Endometrium (tissue), 2 donors: ENCODE measurements at regions not wholly inside any gene's neighbourhood (a gene's known extent, or its start where the extent isn't known, plus 50 kb on each side); places are given as distances from the start of the nearest gene placed in this dataset.
A peak's percentile ranks its signal among the peaks of the same experiment; 100 is the strongest.
"Not testable (repeated sequence)": the region's sequence is repeated elsewhere in the genome, so short reads cannot be mapped to it uniquely, and the experiment has no call there.

Experiments used
- FAIRE-seq: peaks from 2 replicates; lab custom pipeline; 2012; peaks lifted over from hg19 to GRCh38; lab: Jason Lieb, UNC
- donor health status: control.
- donor health status: control.

GRCh38 chr10:6694447-6695140 is 114.5 kb upstream of the PRKCQ start:
- FAIRE-seq = no peak

- FAIRE-seq = no peak
Observed at GRCh38 chr10:6692856-6693255, 112.8 kb upstream of the PRKCQ start.

GRCh38 chr10:6692103-6692502 is 112.0 kb upstream of the PRKCQ start:
- no peak for FAIRE-seq

GRCh38 chr10:6689036-6689435 is 109.0 kb upstream of the PRKCQ start:
- no peak for FAIRE-seq

GRCh38 chr10:6680735-6681134 is 100.7 kb upstream of the PRKCQ start:
- no peak for FAIRE-seq

GRCh38 chr10:6678956-6679355 is 98.9 kb upstream of the PRKCQ start:
- no peak for FAIRE-seq

GRCh38 chr10:6678211-6678803 is 98.2 kb upstream of the PRKCQ start:
- FAIRE-seq = peak; percentile 33

- not testable (repeated sequence) for FAIRE-seq
Observed at GRCh38 chr10:6677129-6677528, 97.1 kb upstream of the PRKCQ start.

GRCh38 chr10:6674291-6674690 is 94.2 kb upstream of the PRKCQ start:
- FAIRE-seq = no peak

- no peak for FAIRE-seq
Observed at GRCh38 chr10:6671976-6672375, 91.9 kb upstream of the PRKCQ start.

- FAIRE-seq = peak; percentile 84
Observed at GRCh38 chr10:6669269-6669859, 89.3 kb upstream of the PRKCQ start.

GRCh38 chr10:6667679-6668270 is 87.7 kb upstream of the PRKCQ start:
- peak; percentile 96 for FAIRE-seq

GRCh38 chr10:6667150-6667549 is 87.1 kb upstream of the PRKCQ start:
- no peak for FAIRE-seq

- FAIRE-seq = no peak
Observed at GRCh38 chr10:6665847-6666246, 85.8 kb upstream of the PRKCQ start.

GRCh38 chr10:6660460-6660859 is 80.4 kb upstream of the PRKCQ start:
- no peak for FAIRE-seq

- no peak for FAIRE-seq
Observed at GRCh38 chr10:6659451-6659850, 79.4 kb upstream of the PRKCQ start.

- no peak for FAIRE-seq
Observed at GRCh38 chr10:6657669-6658068, 77.6 kb upstream of the PRKCQ start.

- FAIRE-seq = no peak
Observed at GRCh38 chr10:6657196-6657595, 77.1 kb upstream of the PRKCQ start.

- FAIRE-seq = no peak
Observed at GRCh38 chr10:6654571-6654970, 74.5 kb upstream of the PRKCQ start.

GRCh38 chr10:6650586-6650985 is 70.5 kb upstream of the PRKCQ start:
- FAIRE-seq = no peak

GRCh38 chr10:6649903-6650302 is 69.8 kb upstream of the PRKCQ start:
- FAIRE-seq = no peak

- no peak for FAIRE-seq
Observed at GRCh38 chr10:6648894-6649720, 69.0 kb upstream of the PRKCQ start.
